Daoy (cell line): ENCODE measurements at regions not wholly inside any gene's neighbourhood (a gene's known extent, or its start where the extent isn't known, plus 50 kb on each side); places are given as distances from the start of the nearest gene placed in this dataset.

Experiments used
- DNase-seq: peaks from one replicate; pipeline ENCODE4 v3.0.0-alpha.2; 2015; ENCODE audit warnings: low read depth

DNA sequence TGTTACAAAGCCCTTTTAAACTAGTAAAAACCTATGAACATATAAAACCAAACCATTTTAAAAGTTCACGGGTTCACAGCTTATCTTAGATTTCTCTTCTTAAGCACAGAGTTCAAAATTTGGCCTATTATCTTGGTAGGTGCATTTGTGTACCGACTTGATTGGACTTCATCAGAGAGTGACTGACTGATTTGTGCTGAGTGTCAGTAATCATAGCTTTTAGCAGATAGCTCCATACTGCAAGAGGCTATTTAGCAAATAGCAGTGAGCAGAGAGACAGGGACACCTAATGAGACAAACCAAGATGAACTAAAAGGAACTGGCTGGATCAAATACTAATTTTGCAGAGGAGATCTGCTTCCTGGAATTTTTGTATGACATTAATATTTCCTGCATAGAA lies 274.5 kb downstream of the PRR16 start:
- no peak for DNase-seq

DNA sequence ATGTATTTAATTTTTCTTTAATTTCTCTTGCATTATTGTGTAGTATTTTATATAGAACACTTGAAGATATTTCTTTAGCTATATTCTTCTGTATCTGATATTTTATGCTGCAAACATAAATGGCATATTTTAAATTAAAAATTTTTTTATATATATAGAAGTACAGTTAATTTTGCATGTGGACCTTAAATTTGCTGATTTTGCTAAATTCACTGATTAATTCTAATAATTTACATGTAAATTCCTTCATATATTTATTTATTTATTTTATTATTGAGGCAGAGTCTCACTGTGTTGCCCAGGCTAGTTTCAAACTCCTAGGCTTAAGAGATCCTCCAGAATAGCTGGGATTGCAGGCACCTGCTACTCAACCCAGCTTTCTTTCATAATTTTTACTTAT lies 276.9 kb downstream of the PRR16 start:
- no peak for DNase-seq

DNA sequence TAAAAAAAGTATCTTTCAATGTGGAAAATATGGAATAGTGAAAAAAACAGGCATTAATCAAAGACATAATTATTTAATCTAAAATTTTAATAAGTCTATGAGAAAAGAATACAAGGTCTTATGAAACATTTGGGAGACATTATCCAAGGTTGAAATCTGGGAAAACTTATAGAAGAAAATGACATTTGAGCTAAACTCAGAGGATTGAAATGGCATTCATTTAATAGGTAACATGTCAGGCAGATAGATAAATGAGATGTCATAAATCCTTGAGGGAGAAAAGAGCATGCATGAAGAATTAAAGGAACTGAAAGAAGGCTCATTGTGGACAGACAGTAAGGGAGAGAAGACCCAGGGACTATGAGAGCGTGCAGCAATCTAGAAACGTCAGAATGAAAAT lies 284.4 kb downstream of the PRR16 start:
- no peak for DNase-seq

DNA sequence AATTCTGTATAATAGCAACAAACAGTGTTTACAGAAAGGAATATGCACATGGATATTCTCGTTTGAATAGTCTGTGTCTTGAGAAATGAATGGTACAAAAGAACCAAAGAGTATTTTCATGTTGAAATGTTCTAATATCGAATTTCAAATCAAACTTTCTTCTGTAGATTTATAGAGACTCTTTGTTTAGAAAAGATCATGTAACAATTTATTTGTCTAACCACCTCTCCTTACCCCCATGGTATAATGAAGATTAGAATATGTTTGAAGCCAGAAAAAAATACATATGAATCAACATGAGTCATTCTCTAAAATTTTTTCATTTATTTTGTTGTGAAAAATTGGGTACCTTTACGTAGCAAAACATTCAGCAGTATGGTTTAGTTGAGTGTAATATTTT lies 285.6 kb downstream of the PRR16 start:
- DNase-seq = no peak

DNA sequence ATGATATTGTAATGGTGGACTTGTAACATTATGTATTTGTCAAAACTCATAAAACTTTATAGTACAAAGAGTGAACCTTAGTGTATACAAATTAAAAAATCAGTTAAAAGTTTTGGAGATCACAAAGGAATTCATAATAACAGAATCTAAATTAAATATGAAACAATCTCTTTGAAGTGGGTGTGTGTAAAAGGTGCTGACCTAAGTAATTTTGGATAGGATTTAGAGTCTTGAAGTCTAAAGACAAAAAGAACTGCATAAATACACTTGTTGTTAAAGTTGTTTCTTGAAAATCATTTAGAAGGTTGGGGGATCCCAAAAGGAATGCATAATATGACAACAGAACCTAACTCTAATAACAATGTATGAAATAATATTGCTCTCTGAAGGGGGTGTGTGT lies 295.5 kb downstream of the PRR16 start:
- no peak for DNase-seq

DNA sequence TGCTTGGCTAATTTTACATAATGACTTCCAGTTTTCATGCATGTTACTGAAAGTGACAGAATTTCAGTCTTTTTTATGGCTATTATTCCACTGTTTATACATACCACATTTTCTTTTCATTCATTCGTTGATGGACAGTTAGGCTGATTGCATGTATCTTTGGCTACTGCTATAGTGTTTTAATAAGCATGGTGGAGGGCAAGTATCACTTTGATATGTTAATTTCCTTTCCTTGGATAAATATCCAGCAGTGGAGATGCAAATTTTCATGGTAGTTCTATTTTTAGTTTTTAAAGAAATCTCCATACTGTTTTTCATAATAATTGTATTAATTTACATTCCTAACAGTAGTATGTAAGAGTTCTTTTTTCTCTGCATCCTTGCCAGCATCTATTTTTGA lies 297.9 kb downstream of the PRR16 start:
- DNase-seq = no peak

DNA sequence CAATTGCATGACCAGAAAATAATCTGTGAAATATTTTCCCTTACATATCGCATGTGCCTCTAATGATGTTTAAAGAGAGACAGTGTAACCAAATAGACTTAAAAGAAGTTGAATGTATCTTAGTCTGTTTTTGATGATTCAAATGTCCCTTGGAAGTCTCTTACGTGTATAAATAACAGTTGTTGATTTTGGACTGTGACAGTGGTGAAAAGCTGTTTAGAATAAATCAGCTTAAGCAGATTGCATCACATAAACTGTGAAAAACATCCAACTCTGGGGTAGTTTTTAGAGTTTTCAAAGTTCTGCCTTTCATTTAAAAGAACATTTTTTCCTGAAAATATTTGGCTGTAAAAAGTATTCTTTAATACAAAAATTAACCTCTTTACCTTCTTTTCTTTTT lies 301.1 kb downstream of the PRR16 start:
- no peak for DNase-seq

DNA sequence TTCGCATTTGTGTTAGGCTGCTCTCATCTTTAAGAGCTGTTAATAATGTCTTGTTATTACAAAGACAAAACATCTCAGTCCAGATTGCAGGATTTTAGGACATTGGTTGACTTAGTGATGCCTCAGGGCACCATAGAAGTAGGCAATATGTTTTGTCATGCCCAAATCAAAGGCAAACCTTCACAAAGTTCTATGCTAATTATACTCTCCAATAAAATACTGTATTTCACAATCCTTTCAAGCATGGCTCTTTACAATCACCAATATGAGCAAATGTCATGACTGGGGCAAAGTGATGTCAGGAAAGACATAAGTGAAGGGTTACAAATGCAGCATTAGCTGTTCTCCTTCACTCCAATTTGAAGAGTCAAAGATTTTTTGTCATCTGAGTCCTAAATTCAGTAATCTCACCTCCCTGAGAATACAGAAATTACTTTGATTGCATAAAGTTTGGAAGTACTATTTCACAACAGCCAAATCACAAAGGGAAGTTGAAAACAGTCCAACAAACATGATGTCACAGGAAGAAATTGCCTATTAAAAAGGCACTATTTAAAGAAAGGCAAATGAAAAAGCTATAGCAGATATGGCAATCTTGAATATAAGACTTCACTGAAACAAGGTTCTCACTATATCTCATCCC lies 303.2 kb downstream of the PRR16 start:
- no peak for DNase-seq

DNA sequence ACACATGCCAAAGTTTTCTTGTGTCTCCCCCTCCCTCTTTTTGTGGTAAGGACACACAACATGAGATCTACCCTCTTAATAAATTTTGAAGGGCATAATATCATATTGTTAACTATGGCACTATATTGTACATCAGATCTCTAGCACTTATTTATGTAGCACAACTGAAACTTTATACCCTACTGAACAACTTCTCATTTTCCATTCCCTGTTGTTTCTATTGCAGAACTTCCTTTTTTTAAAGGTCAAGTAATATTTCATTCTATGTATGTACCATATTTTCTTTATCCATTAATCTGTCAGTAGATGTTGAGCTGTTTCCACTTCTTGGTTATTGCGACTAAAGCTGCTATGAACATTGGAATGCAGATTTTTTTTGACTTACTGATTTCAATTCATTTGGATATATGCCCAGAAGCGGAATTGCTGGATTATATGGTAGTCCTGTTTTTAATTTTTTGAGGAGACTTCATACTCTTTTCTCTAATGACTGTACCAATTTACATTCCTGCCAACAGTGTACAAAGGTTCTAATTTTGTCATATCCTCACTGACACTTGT lies 305.3 kb downstream of the PRR16 start:
- DNase-seq = no peak

DNA sequence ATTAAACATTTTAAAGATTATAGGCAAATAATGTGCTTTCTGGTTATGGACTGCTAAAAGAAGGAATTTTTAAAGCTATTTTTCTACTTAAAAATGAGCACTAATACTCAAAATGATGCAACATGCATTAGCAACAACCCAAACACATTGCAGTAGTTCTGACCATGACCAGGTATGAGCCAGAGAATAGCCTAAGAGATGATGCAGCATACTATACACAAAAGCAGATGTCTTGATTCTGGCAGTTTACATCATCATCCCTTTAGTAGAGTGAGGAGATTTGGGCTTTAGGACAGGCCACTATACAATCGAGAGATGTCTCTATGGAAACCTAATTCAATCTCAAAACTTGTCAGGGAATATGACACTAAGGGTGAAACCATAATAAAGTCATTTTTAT lies 307.1 kb downstream of the PRR16 start:
- DNase-seq = no peak

DNA sequence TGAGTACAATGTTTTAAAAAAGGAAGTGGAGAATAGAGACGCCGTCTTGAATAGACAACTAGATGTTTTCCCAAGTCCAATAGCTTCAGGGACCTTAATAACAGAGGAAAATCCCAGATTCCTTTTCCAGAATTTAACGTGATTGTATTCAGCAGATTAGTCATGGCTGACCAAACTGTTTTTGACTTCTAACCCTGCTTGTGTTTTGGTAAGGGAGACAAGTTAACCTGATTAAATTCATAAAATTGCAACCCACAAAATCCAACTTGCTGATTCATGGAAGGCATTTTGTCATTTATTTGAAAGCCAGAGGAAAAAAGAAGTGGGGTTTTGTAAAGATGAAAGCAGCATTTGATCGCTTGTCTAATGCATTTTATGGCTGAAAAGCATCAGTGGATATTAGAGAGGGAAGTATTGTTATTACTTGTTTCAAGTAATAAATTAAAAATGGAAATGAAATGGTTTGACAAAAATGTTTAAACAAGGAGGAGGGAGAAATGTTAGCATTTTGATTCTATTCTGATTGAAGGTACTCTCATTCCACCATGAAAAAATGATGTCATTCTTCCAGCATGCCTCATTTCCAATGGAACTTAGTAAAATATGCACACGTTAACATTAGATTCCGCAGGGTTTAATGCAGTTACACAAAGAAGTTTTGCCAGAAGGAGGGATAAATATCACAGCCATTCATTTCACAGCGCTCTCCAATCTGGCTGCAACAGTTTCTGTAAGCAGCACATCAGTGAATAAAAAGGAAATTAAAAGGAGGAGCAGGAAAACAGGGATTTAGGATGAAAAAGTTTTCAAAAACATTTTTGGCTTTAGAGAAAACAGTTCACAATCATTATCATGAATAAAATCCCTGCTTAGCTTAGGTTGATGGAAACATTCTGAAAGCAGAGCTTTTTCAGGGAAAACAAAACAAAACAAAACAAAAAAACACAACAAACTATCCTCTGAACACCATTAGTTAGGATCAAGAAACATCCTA lies 314.7 kb downstream of the PRR16 start:
- peak; percentile 45 for DNase-seq

DNA sequence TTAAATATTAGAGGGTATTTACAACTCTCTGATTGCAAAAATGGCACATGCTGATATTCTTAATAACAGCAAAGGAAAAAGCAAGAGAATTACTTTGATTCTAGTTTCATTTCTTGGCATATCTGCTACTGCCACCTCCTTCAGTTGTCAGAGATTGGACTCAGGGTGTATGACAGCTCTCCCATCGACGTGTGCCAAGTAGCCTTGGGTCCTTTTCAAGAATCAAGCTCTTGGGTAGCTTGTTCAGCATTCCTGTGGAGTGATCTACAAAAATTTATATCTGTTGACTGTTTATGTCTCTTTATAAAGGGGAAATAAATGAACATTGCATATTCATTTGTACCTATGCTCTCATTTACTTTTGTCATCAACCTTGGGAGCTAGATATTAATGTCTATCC lies 315.6 kb downstream of the PRR16 start:
- no peak for DNase-seq

DNA sequence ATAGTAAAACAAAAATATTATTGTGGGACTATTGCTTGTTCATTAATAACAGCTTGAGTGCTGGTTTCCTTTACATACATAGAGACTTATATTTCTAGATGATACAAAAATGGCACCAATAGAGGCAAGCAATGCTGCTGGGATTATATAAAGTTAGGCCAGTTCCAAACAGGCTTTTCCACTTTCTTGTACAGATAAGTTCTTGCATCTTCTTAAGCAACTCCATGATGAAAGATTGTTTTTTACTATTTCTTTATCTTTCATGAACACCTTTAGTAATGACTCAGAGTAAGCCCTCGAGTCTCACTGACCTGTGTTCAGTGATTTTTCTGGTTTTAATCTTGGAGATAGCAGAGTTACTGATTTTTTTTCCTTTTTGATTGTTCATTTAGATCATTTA lies 324.4 kb downstream of the PRR16 start:
- no peak for DNase-seq

DNA sequence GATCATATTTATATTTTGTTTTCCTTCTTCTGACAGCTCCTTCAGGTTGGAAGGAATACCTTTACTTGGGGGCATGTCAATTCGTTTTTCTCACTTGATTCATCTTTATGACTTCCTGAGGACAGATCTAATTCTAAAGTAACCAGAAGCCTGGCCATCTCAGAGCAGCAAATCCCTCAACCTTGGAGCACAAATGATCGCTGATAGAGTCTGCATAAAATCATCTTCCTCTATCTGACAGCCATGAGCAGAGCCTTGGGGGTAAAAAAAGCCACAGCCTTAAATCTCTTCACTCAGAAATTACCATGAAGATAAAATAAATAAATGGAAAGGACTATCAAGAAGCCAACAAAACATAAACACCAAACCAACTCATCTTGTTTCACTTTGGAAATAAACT lies 325.8 kb downstream of the PRR16 start:
- DNase-seq = no peak

DNA sequence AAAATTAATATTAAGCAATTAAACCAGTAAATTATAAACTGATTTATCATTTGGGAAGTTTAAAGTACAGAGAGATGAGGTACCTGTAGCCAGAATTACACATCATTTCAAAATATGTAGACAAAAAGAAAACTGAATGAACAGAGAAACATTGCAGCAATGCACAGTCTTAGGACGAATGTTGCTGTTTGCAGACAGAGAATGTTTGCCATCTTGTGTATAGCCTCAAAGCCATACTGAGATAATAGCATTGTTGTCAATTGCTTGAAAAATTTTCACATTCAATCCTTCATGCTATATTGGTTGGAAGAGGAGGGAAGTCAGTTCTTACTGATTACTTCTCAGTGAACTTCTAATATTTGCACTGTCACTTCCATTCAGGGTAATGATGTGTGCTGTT lies 326.2 kb downstream of the PRR16 start:
- DNase-seq = no peak

DNA sequence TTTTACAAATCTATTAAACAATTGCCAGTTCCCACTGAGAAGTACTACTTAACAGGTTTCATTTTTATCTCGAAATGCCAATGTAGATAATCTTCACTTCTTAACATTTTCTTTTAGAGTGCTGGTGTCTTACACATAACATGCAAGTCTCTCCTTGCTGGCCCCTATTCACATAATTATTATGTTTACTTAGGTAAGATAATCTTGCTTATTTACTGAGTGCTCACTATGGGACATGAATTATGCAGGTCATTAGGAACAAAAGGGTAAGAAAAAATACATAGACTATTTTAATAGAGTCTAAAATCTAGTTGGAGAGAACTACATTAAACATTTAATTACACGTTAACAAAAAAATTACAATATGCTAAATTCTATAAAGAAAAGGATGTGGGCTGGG lies 328.4 kb downstream of the PRR16 start:
- no peak for DNase-seq

DNA sequence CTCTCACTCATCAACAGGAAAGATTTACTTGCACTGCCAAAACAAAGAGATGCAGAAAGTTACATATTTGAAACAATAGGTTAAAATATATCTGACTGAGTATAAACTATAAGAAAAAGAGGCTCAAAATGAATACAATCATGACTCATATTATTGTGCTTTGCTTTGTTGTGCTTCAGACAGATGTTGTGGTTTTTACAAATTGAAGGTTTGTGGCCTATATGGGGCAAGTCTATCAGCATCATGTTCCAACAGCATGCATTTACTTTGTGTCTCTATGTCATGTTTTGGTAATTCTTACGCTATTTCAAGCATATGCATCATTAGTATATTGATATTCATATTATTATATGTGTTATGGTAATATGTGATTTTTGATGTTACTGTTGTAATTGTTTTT lies 330.0 kb downstream of the PRR16 start:
- no peak for DNase-seq

DNA sequence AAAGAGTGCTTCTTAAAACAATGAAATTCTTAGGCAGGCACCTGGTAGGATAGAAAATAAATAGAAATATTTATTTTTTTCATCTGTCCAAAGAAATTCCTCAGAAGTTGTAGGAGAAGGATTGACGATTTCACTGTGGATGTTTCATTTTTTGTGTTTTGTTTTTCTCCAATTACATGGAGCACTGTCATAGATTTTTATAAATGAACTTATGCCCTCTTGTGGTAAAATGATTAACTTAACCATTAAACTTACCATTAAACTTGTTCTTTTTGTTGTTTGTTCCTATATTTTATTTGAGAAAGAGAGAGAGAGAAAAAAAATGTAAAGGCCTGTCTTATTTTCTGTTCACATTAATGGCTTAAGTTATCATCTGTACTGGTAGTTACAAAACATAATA lies 339.2 kb downstream of the PRR16 start:
- DNase-seq = no peak

DNA sequence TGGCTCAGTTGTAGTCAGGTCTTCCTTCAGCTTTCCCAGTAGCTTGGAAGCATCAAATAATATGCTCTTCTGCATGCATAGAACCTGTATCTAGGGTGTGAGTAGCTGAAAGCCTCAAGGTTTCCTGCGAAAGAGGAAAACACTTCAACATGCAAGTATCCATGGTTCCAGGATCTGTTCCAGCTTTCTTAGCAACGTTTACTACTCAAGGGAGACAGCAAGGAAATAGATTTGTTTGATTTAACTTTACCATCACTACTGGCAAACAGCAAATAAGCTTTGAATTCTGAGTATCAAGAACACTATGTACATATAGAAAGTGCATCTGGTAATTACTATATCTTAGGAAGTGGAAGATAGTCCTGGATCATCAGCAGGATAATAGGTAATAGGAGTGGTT lies 341.0 kb downstream of the PRR16 start:
- no peak for DNase-seq

DNA sequence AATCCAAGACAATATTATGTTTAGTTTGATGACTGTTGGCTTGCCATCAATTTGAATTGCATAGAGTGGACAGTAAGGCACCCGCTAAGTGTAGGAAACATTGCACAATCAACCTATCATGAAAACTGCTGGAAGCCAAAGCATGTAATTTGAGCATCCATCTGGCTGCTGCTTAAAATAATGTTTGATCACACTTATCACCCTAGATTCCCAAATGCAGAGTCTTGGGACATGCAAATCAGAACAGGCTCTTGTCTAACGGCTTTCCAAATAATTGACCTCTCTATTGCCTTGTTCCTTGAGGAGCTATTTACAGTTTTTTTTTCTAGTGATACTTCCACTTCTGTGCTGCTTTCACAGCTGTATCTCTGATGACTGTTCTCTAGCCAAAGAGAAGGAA lies 342.1 kb downstream of the PRR16 start:
- no peak for DNase-seq

DNA sequence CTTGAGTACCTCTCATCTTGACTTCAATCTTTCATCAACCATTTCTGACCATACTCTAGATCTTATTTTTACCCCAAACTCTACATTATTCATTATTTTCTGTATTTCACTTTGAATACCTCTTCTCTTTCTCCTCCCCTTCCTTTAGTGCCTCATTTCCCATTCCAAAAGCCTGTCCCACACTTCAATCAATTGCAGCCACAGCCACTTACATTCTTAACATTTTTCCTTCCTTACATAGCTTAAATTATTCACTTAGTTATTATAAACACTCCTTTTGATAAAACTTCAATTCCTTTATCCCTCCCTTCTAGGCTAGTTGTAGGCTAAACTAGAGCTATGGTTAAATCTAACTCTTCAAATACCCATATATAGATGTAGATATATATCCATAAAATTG lies 344.0 kb downstream of the PRR16 start:
- no peak for DNase-seq

DNA sequence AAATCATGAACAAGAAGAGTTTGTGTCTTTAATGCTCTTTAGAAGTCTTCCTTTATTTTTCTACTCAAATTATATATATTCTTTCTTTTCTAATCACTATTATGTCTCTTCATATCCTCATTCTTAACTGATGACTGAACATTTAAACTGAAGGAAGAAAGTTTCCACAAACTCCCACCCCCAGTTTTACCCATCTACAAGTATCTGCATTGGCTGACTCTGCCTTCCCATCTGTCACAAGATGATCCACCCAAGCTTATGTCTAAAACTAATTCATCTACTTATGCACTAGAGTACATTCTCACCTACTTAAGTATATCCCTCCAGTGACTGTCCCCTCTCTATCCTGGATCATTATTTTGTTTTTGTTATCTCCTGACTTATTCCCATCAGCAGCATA lies 344.5 kb downstream of the PRR16 start:
- no peak for DNase-seq

DNA sequence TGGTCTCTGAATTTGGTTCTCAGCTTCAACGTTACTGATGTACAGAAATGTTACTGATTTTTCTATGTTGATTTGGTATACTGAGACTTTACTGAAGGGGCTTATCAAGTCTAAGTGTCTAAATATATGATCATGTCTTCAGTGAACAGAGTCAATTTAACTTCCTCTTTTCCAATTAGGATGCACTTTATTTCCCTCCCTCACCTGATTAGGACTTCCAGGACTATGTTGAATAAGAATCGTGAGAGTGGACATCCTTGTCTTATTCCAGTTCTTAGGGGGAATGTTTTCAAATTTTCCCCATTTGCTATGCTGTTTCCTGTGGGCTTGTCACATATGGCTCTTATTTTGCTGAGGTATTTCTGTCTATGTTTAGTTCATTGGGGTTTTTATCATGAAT lies 349.5 kb downstream of the PRR16 start:
- no peak for DNase-seq
